ENCODE measurements at regions not wholly inside any gene's neighbourhood (a gene's known extent, or its start where the extent isn't known, plus 50 kb on each side); places are given as distances from the start of the nearest gene placed in this dataset.

DNA sequence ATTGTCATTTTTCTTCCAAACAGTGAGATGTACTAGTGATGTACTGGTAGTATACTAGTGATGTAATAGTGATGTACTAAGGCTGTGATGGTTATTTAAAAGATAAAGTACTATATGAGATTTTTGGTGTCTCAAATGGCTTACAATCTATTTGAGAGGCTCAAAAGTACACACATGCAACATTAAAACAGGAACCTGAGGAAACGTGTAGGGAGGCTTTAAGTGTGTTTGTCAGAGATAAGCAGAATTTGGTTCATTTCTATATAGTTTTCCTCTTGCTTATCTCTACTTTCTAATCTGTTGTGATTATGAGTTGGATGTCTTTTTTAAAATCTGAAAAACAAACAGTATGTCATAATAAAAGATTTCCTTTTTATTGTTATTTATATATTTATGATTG lies 100.9 kb upstream of the SERTAD2 start:
- BruUV-seq (replicated peaks), result no TSS peak
- peaks cover 3% of the 10 kb centered on the region for H3K4me1 ChIP-seq (ENCODE audit: insufficient read depth, low read length, poor library complexity, severe bottlenecking)
- H3K27me3 ChIP-seq (replicated peaks; ENCODE audit: insufficient read depth, low read depth, low read length, poor library complexity), result no peaks in the 10 kb centered on the region
- no peaks in the 10 kb centered on the region for H3K9me3 ChIP-seq (ENCODE audit: low read depth, low read length, poor library complexity, severe bottlenecking)
- no peak overlapping the region for H3K4me3 ChIP-seq (ENCODE audit: low read depth, low read length, poor library complexity, severe bottlenecking)
- no peaks in the 10 kb centered on the region for H3K36me3 ChIP-seq (ENCODE audit: insufficient read depth, low read length, poor library complexity, severe bottlenecking)
- DNase-seq (ENCODE audit: low spot score), result no peak
- no peak overlapping the region for H3K27ac ChIP-seq (ENCODE audit: low read depth, low read length, poor library complexity, severe bottlenecking)
- CTCF ChIA-PET, result no interaction called here
- intact Hi-C loops (cut with micrococcal nuclease; ENCODE audit: unreplicated experiment), result no loop called here
- TF ChIP-seq, protein P1, sequence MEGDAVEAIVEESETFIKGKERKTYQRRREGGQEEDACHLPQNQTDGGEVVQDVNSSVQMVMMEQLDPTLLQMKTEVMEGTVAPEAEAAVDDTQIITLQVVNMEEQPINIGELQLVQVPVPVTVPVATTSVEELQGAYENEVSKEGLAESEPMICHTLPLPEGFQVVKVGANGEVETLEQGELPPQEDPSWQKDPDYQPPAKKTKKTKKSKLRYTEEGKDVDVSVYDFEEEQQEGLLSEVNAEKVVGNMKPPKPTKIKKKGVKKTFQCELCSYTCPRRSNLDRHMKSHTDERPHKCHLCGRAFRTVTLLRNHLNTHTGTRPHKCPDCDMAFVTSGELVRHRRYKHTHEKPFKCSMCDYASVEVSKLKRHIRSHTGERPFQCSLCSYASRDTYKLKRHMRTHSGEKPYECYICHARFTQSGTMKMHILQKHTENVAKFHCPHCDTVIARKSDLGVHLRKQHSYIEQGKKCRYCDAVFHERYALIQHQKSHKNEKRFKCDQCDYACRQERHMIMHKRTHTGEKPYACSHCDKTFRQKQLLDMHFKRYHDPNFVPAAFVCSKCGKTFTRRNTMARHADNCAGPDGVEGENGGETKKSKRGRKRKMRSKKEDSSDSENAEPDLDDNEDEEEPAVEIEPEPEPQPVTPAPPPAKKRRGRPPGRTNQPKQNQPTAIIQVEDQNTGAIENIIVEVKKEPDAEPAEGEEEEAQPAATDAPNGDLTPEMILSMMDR (conservative IDR thresholded peaks at IDR 0.05; ENCODE audit: low read depth, low read length), result no peak
- TF ChIP-seq EZH2 (IDR thresholded peaks at IDR 0.05; ENCODE audit: borderline replicate concordance, low read depth, low read length, poor library complexity, severe bottlenecking), result no peak
- POLR2A ChIA-PET (ENCODE audit: low non-redundant PET), result no interaction called here

DNA sequence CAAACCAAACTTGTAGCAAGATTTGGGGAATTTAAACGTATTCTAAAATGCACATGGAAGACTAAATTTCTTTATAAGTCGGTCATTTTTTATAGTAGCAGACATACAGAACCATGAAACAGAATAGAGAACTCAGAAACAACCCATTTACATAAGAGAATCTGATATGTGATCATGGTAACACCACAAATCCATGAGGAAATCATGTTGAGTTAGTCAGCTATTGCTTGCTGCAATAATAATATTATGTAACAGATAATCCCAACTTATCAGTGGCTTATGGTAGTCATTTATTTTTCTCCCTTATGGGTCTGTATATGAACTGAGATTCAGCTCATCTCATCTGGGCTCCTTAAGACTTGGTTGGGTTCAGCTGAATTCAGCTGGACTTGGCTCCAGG lies 103.4 kb upstream of the SERTAD2 start:
- H3K4me1 ChIP-seq (ENCODE audit: insufficient read depth, low read length, poor library complexity, severe bottlenecking), result no peaks in the 10 kb centered on the region
- POLR2A ChIA-PET (ENCODE audit: low non-redundant PET), result no interaction called here
- no TSS peak for BruUV-seq (replicated peaks)
- TF ChIP-seq EZH2 (IDR thresholded peaks at IDR 0.05; ENCODE audit: borderline replicate concordance, low read depth, low read length, poor library complexity, severe bottlenecking), result no peak
- TF ChIP-seq, protein P1 (conservative IDR thresholded peaks at IDR 0.05; ENCODE audit: low read depth, low read length), result no peak
- no peaks in the 10 kb centered on the region for H3K36me3 ChIP-seq (ENCODE audit: insufficient read depth, low read length, poor library complexity, severe bottlenecking)
- DNase-seq (ENCODE audit: low spot score), result no peak
- H3K4me3 ChIP-seq (ENCODE audit: low read depth, low read length, poor library complexity, severe bottlenecking), result no peak overlapping the region
- H3K27me3 ChIP-seq (replicated peaks; ENCODE audit: insufficient read depth, low read depth, low read length, poor library complexity), result no peaks in the 10 kb centered on the region
- no peaks in the 10 kb centered on the region for H3K9me3 ChIP-seq (ENCODE audit: low read depth, low read length, poor library complexity, severe bottlenecking)
- CTCF ChIA-PET, result no interaction called here
- intact Hi-C loops (cut with micrococcal nuclease; ENCODE audit: unreplicated experiment), result no loop called here
- no peak overlapping the region for H3K27ac ChIP-seq (ENCODE audit: low read depth, low read length, poor library complexity, severe bottlenecking)

DNA sequence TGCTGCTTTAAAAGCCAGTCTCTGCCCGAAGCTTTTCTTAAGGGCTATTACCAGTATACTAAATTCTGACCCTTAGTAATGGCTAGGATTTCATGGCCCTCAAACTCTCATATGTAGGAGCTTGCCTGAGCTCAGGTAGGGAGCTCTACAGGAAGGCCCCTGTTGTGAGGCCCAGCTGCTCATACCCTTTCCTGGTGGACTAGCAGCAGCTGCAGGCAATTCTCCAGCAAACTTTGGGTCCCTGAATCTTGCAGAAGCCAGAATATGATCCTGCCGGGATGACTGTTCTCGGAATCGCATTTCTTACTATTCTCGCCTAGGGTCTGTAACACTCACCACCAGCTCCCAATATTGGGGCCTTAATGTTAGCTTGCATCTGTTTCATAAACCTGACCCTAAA lies 106.4 kb upstream of the SERTAD2 start:
- H3K4me1 ChIP-seq (ENCODE audit: insufficient read depth, low read length, poor library complexity, severe bottlenecking), result no peaks in the 10 kb centered on the region
- TF ChIP-seq EZH2 (IDR thresholded peaks at IDR 0.05; ENCODE audit: borderline replicate concordance, low read depth, low read length, poor library complexity, severe bottlenecking), result no peak
- TF ChIP-seq, protein P1 (conservative IDR thresholded peaks at IDR 0.05; ENCODE audit: low read depth, low read length), result no peak
- H3K4me3 ChIP-seq (ENCODE audit: low read depth, low read length, poor library complexity, severe bottlenecking), result no peak overlapping the region
- BruUV-seq (replicated peaks), result no TSS peak
- ChIA-PET CTCF (no interaction called here), POLR2A (ENCODE audit: low non-redundant PET) (no interaction called here)
- no peaks in the 10 kb centered on the region for H3K36me3 ChIP-seq (ENCODE audit: insufficient read depth, low read length, poor library complexity, severe bottlenecking)
- intact Hi-C loops (cut with micrococcal nuclease; ENCODE audit: unreplicated experiment), result no loop called here
- no peaks in the 10 kb centered on the region for H3K9me3 ChIP-seq (ENCODE audit: low read depth, low read length, poor library complexity, severe bottlenecking)
- H3K27me3 ChIP-seq (replicated peaks; ENCODE audit: insufficient read depth, low read depth, low read length, poor library complexity), result no peaks in the 10 kb centered on the region
- DNase-seq (ENCODE audit: low spot score), result no peak
- H3K27ac ChIP-seq (ENCODE audit: low read depth, low read length, poor library complexity, severe bottlenecking), result no peak overlapping the region

All from A673 (cell line).